Esophagus muscularis mucosa (tissue), 3 donors: ENCODE measurements at regions not wholly inside any gene's neighbourhood (a gene's known extent, or its start where the extent isn't known, plus 50 kb on each side); places are given as distances from the start of the nearest gene placed in this dataset.

Experiments
- POLR2AphosphoS5 ChIP-seq, 2 donors: sonication (generic); formaldehyde crosslinking; IDR thresholded peaks; one replicate each; pipeline ENCODE4 v1.6.1; 2017; ENCODE audit warnings: antibody characterized with exemption in 2 of 2
- TF ChIP-seq, protein P1 (sequence below), 3 experiments: fragments of 200-600 bp in 2 of 3; fragments of 450-650 bp in 1 of 3; sonication (generic) in 2 of 3; IDR thresholded peaks; one replicate each; pipeline ENCODE4 v1.5.1; 2017 to 2019; ENCODE audit warnings: antibody characterized with exemption in 3 of 3, mild to moderate bottlenecking in 2 of 3, moderate library complexity in 1 of 3

- no peak for TF ChIP-seq POLR2AphosphoS5 (IDR thresholded peaks at IDR 0.05)
- TF ChIP-seq, protein P1, sequence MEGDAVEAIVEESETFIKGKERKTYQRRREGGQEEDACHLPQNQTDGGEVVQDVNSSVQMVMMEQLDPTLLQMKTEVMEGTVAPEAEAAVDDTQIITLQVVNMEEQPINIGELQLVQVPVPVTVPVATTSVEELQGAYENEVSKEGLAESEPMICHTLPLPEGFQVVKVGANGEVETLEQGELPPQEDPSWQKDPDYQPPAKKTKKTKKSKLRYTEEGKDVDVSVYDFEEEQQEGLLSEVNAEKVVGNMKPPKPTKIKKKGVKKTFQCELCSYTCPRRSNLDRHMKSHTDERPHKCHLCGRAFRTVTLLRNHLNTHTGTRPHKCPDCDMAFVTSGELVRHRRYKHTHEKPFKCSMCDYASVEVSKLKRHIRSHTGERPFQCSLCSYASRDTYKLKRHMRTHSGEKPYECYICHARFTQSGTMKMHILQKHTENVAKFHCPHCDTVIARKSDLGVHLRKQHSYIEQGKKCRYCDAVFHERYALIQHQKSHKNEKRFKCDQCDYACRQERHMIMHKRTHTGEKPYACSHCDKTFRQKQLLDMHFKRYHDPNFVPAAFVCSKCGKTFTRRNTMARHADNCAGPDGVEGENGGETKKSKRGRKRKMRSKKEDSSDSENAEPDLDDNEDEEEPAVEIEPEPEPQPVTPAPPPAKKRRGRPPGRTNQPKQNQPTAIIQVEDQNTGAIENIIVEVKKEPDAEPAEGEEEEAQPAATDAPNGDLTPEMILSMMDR (IDR thresholded peaks at IDR 0.05) = no peak
Measured at GRCh38 chr3:26558257-26558656, 64.3 kb upstream of the LRRC3B start.
